ENCODE measurements at regions not wholly inside any gene's neighbourhood (a gene's known extent, or its start where the extent isn't known, plus 50 kb on each side); places are given as distances from the start of the nearest gene placed in this dataset.

- TF ChIP-seq CTCF (conservative IDR thresholded peaks at IDR 0.05) (no peak), ZFX (IDR thresholded peaks at IDR 0.05) (no peak)
- no peak overlapping the region for H3K27ac ChIP-seq
Observed at GRCh38 chr13:97715763-97716162, 237.7 kb upstream of the IPO5 start.

- TF ChIP-seq ZFX (IDR thresholded peaks at IDR 0.05) (no peak), CTCF (conservative IDR thresholded peaks at IDR 0.05) (no peak)
- H3K27ac ChIP-seq = no peak overlapping the region
Observed at GRCh38 chr13:97716746-97717145, 236.7 kb upstream of the IPO5 start.

- TF ChIP-seq ZFX (IDR thresholded peaks at IDR 0.05) (no peak), CTCF (conservative IDR thresholded peaks at IDR 0.05) (no peak)
- no peak overlapping the region for H3K27ac ChIP-seq
Observed at GRCh38 chr13:97719736-97720135, 233.7 kb upstream of the IPO5 start.

- H3K27ac ChIP-seq = no peak overlapping the region
- TF ChIP-seq CTCF (conservative IDR thresholded peaks at IDR 0.05) (no peak), ZFX (IDR thresholded peaks at IDR 0.05) (no peak)
Observed at GRCh38 chr13:97720896-97721295, 232.6 kb upstream of the IPO5 start.

- TF ChIP-seq ZFX (IDR thresholded peaks at IDR 0.05) (no peak), CTCF (conservative IDR thresholded peaks at IDR 0.05) (no peak)
- no peak overlapping the region for H3K27ac ChIP-seq
Observed at GRCh38 chr13:97723655-97724054, 229.8 kb upstream of the IPO5 start.

- no peak overlapping the region for H3K27ac ChIP-seq
- TF ChIP-seq CTCF (conservative IDR thresholded peaks at IDR 0.05) (no peak), ZFX (IDR thresholded peaks at IDR 0.05) (no peak)
Observed at GRCh38 chr13:97724450-97724849, 229.0 kb upstream of the IPO5 start.

- H3K27ac ChIP-seq = no peak overlapping the region
- TF ChIP-seq CTCF (conservative IDR thresholded peaks at IDR 0.05) (no peak), ZFX (IDR thresholded peaks at IDR 0.05) (no peak)
Observed at GRCh38 chr13:97726664-97727280, 226.7 kb upstream of the IPO5 start.
